ENCODE measurements at regions not wholly inside any gene's neighbourhood (a gene's known extent, or its start where the extent isn't known, plus 50 kb on each side); places are given as distances from the start of the nearest gene placed in this dataset.

GRCh38 chr9:105024529-105024928 is 96.6 kb upstream of the ABCA1 start:
- CTCF ChIA-PET = interaction anchor here (0.7 kb wide), 1 partner anchor 8 kb away, joined by 3 read pairs; no protein-coding TSS in a partner anchor
- TF ChIP-seq ZXDB (tag by site-specific recombination; IDR thresholded peaks at IDR 0.05) = no peak
- no peak for TF ChIP-seq REST (tag by site-specific recombination; IDR thresholded peaks at IDR 0.05)
- no peak for TF ChIP-seq ZFP41 (tag by site-specific recombination; IDR thresholded peaks at IDR 0.05; ENCODE audit: borderline replicate concordance)
- TF ChIP-seq ZNF211 (tag by site-specific recombination; IDR thresholded peaks at IDR 0.05; ENCODE audit: low read depth) = no peak
- no peak for TF ChIP-seq HIC1 (tag by site-specific recombination; IDR thresholded peaks at IDR 0.05)
- no peak for TF ChIP-seq ZNF626 (tag by site-specific recombination; IDR thresholded peaks at IDR 0.05)
- TF ChIP-seq ZNF10 (tag by site-specific recombination; IDR thresholded peaks at IDR 0.05) = no peak
- no peak for TF ChIP-seq ZNF248 (tag by site-specific recombination; IDR thresholded peaks at IDR 0.05)
- no peak for TF ChIP-seq ZNF510 (tag by site-specific recombination; IDR thresholded peaks at IDR 0.05; ENCODE audit: insufficient replicate concordance)
- TF ChIP-seq, protein P1, sequence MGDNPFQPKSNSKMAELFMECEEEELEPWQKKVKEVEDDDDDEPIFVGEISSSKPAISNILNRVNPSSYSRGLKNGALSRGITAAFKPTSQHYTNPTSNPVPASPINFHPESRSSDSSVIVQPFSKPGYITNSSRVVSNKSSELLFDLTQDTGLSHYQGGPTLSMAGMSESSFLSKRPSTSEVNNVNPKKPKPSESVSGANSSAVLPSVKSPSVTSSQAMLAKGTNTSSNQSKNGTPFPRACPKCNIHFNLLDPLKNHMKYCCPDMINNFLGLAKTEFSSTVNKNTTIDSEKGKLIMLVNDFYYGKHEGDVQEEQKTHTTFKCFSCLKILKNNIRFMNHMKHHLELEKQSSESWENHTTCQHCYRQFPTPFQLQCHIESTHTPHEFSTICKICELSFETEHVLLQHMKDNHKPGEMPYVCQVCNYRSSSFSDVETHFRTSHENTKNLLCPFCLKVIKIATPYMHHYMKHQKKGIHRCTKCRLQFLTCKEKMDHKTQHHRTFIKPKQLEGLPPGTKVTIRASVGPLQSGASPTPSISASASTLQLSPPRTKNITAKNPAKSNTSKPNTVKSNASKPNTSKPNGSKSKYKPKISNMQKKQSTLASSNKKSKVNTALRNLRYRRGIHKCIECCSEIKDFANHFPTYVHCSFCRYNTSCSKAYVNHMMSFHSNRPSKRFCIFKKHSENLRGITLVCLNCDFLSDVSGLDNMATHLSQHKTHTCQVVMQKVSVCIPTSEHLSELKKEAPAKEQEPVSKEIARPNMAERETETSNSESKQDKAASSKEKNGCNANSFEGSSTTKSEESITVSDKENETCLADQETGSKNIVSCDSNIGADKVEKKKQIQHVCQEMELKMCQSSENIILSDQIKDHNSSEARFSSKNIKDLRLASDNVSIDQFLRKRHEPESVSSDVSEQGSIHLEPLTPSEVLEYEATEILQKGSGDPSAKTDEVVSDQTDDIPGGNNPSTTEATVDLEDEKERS (tag by site-specific recombination; IDR thresholded peaks at IDR 0.05) = no peak
- no peak for TF ChIP-seq ZNF600 (tag by site-specific recombination; IDR thresholded peaks at IDR 0.05)
- no peak for TF ChIP-seq ZNF830 (tag by site-specific recombination; IDR thresholded peaks at IDR 0.05; ENCODE audit: low read depth)
- TF ChIP-seq ZBTB26 (tag by site-specific recombination; optimal IDR thresholded peaks at IDR 0.05) = no peak
- TF ChIP-seq ZNF645 (tag by site-specific recombination; IDR thresholded peaks at IDR 0.05) = no peak
- TF ChIP-seq ZNF621 (tag by site-specific recombination; IDR thresholded peaks at IDR 0.05) = no peak
- no peak for TF ChIP-seq ZNF658 (tag by site-specific recombination; IDR thresholded peaks at IDR 0.05)
- no peak for TF ChIP-seq ZNF423 (tag by site-specific recombination; IDR thresholded peaks at IDR 0.05)
- no peak for TF ChIP-seq ZNF274 (IDR thresholded peaks at IDR 0.05; ENCODE audit: low read length)
- no peak for TF ChIP-seq ZNF274 (tag by site-specific recombination; IDR thresholded peaks at IDR 0.05; ENCODE audit: borderline replicate concordance)
- no peak for TF ChIP-seq ZNF157 (tag by site-specific recombination; IDR thresholded peaks at IDR 0.05)
- no peak for TF ChIP-seq ZNF518A (tag by site-specific recombination; conservative IDR thresholded peaks at IDR 0.05; ENCODE audit: low read depth)
- no peaks in the 10 kb centered on the region for H3K36me3 ChIP-seq (ENCODE audit: control insufficient read depth in 2 of 2, insufficient read depth in 1 of 2, low read length in 2 of 2)
- no peaks in the 10 kb centered on the region for H3K9me3 ChIP-seq (ENCODE audit: control insufficient read depth, insufficient read depth, low read depth, low read length)
- POLR2A ChIA-PET = interaction anchor here (0.8 kb wide), 1 partner anchor 161 kb away, joined by 3 read pairs; no protein-coding TSS in a partner anchor
- no peak overlapping the region for H3K27ac ChIP-seq (ENCODE audit: extremely low read depth, low read depth, low read length)
- H3K4me1 ChIP-seq (ENCODE audit: control insufficient read depth, insufficient read depth, low read length) = no peaks in the 10 kb centered on the region
- H3K4me3 ChIP-seq (ENCODE audit: low read depth, low read length) = no peak overlapping the region
